PC-9 (cell line): ENCODE measurements at regions not wholly inside any gene's neighbourhood (a gene's known extent, or its start where the extent isn't known, plus 50 kb on each side); places are given as distances from the start of the nearest gene placed in this dataset.

Experiments
- BruUV-seq: library from RNA; stranded (reverse); fragments of 400-500 nt; replicated peaks from 2 replicates; lab custom pipeline; 2021; lab: Mats Ljungman, UMichigan
- CTCF ChIA-PET: fragments of 300-600 bp; sonication (Branson Sonifier 250); formaldehyde crosslinking; loops from one replicate; lab custom pipeline; 2022; ENCODE audit warnings: antibody characterized with exemption; lab: Charles Lee
- POLR2A ChIA-PET: fragments of 300-600 bp; sonication (Branson Sonifier 250); formaldehyde crosslinking; loops from one replicate; lab custom pipeline; 2022; ENCODE audit warnings: antibody characterized with exemption; ENCODE audit not compliant: unreplicated experiment; lab: Charles Lee
- DNase-seq, 2 experiments: peaks; one replicate each; pipeline versions ENCODE4 v3.0.0 to v3.0.0-alpha.2; 2015 to 2022; ENCODE audit warnings: mixed read lengths in 1 of 2
- H2AFZ ChIP-seq: fragments of 200-600 bp; sonication (generic); 2 replicates; pipeline ENCODE4 v1.8.1; 2017; ENCODE audit warnings: antibody characterized with exemption
- H3F3A ChIP-seq: fragments of 200-600 bp; sonication (generic); 2 replicates; pipeline ENCODE4 v1.8.1; 2017; ENCODE audit warnings: antibody characterized with exemption, mild to moderate bottlenecking, low read depth; ENCODE audit not compliant: insufficient read depth
- H3K27ac ChIP-seq: fragments of 200-600 bp; sonication (generic); 2 replicates; pipeline ENCODE4 v1.6.1; 2016; ENCODE audit warnings: mixed run types
- H3K27me3 ChIP-seq: fragments of 200-600 bp; sonication (generic); 2 replicates; pipeline ENCODE4 v1.6.1; 2016; ENCODE audit warnings: low read depth, mixed run types; ENCODE audit not compliant: insufficient read depth
- H3K36me3 ChIP-seq: fragments of 200-600 bp; sonication (generic); 2 replicates; pipeline ENCODE4 v1.6.1; 2016; ENCODE audit warnings: low read depth, mixed run types
- H3K4me1 ChIP-seq: fragments of 200-600 bp; sonication (generic); replicated peaks from 2 replicates; pipeline ENCODE4 v1.6.1; 2016; ENCODE audit warnings: mixed run types; ENCODE audit not compliant: insufficient read depth
- H3K4me2 ChIP-seq: fragments of 200-600 bp; sonication (generic); 2 replicates; pipeline ENCODE4 v1.6.1; 2017; ENCODE audit warnings: mixed run types
- H3K4me3 ChIP-seq: fragments of 200-600 bp; sonication (generic); 2 replicates; pipeline ENCODE4 v1.6.1; 2016; ENCODE audit warnings: mixed run types
- H3K79me2 ChIP-seq: fragments of 200-600 bp; sonication (generic); 2 replicates; pipeline ENCODE4 v1.6.1; 2017; ENCODE audit warnings: low read depth, mixed run types
- H3K9me2 ChIP-seq: fragments of 200-600 bp; sonication (generic); 2 replicates; pipeline ENCODE4 v1.8.1; 2017; ENCODE audit warnings: mild to moderate bottlenecking; ENCODE audit not compliant: insufficient read depth
- H3K9me3 ChIP-seq: fragments of 200-600 bp; sonication (generic); 2 replicates; pipeline ENCODE4 v1.8.1; 2016; ENCODE audit warnings: low read depth; ENCODE audit not compliant: insufficient read depth
- H4K20me1 ChIP-seq: fragments of 200-600 bp; sonication (generic); 2 replicates; pipeline ENCODE4 v1.8.1; 2017; ENCODE audit not compliant: insufficient read depth
- EZH2 ChIP-seq: fragments of 200-600 bp; sonication (generic); IDR thresholded peaks from 2 replicates; pipeline ENCODE4 v1.8.0; 2017; ENCODE audit warnings: antibody characterized with exemption, low read depth
- intact Hi-C: fragments of 100-400 bp; cut with micrococcal nuclease; formaldehyde crosslinking; loops from one replicate; pipeline ENCODE4 v1.10.0; 2022; ENCODE audit not compliant: unreplicated experiment
- TF ChIP-seq, protein P1 (sequence below): fragments of 200-600 bp; sonication (generic); conservative IDR thresholded peaks from 2 replicates; pipeline ENCODE4 v1.6.1; 2017; ENCODE audit warnings: mixed run types, antibody characterized with exemption, mild to moderate bottlenecking, moderate library complexity

DNA sequence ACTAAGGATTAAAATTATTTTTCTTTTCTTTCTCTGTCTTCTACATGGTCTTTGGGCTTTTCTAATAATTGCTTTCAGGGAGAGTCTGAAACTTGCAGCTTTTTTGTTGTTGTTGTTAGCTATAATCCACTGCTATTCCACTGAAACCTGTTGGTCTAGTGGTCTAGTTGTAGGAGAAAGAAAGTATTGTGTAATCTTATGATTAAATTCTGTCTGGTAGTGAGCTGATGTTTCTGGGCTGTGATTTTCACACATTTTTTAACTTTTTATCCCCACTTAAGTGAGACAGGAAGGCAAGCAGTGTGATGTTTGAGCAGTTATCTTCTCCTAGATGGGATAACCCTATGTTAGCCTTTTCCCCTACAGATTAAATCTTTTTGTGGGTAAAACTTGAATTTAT, 825.2 kb downstream of the PCDH7 start:
- no peak for TF ChIP-seq EZH2
- TF ChIP-seq, protein P1, sequence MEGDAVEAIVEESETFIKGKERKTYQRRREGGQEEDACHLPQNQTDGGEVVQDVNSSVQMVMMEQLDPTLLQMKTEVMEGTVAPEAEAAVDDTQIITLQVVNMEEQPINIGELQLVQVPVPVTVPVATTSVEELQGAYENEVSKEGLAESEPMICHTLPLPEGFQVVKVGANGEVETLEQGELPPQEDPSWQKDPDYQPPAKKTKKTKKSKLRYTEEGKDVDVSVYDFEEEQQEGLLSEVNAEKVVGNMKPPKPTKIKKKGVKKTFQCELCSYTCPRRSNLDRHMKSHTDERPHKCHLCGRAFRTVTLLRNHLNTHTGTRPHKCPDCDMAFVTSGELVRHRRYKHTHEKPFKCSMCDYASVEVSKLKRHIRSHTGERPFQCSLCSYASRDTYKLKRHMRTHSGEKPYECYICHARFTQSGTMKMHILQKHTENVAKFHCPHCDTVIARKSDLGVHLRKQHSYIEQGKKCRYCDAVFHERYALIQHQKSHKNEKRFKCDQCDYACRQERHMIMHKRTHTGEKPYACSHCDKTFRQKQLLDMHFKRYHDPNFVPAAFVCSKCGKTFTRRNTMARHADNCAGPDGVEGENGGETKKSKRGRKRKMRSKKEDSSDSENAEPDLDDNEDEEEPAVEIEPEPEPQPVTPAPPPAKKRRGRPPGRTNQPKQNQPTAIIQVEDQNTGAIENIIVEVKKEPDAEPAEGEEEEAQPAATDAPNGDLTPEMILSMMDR: no peak
- POLR2A ChIA-PET: no interaction called here
- no peaks in the 10 kb centered on the region for H4K20me1 ChIP-seq
- no peaks in the 10 kb centered on the region; the same call in 1 of the 2 replicates for H3K9me2 ChIP-seq
- intact Hi-C loops: no loop called here
- no peak for DNase-seq
- H3K27me3 ChIP-seq: no peaks in the 10 kb centered on the region
- H3K4me3 ChIP-seq: no peak overlapping the region
- no peak overlapping the region for H2AFZ ChIP-seq
- H3K27ac ChIP-seq: no peak overlapping the region
- no peaks in the 10 kb centered on the region for H3K9me3 ChIP-seq
- CTCF ChIA-PET: no interaction called here
- H3F3A ChIP-seq: no peaks in the 10 kb centered on the region
- H3K4me1 ChIP-seq: no peaks in the 10 kb centered on the region
- BruUV-seq: no TSS peak
- H3K4me2 ChIP-seq: no peak overlapping the region
- H3K79me2 ChIP-seq: no peaks in the 10 kb centered on the region
- H3K36me3 ChIP-seq: no peaks in the 10 kb centered on the region

DNA sequence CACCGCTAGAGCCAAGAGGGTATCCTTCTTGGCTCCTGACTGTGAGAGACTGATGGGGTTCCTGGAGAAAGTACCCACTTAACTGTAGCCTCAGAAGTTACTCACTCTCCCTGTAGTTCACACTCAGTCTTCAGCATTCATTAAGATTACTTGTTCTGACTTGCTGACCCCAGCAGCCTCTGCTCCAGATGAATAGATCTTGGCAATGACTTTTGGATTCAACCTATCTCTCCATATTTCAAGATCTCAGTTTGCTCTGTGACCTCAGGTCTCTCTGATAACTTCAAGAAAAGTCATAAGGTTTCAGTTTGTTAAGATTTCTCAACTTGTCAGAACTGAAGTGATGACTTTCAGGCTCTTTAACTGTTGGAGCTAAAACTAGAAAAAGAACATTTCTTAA, 825.6 kb downstream of the PCDH7 start:
- H3K4me2 ChIP-seq: no peak overlapping the region
- no peak overlapping the region for H3K27ac ChIP-seq
- H2AFZ ChIP-seq: no peak overlapping the region
- DNase-seq: no peak
- H3K4me1 ChIP-seq: no peaks in the 10 kb centered on the region
- intact Hi-C loops: no loop called here
- no peak overlapping the region for H3K4me3 ChIP-seq
- no peaks in the 10 kb centered on the region for H3K79me2 ChIP-seq
- no peaks in the 10 kb centered on the region for H3K9me3 ChIP-seq
- CTCF ChIA-PET: no interaction called here
- no peaks in the 10 kb centered on the region for H3K36me3 ChIP-seq
- TF ChIP-seq, protein P1: no peak
- TF ChIP-seq EZH2: no peak
- H3K27me3 ChIP-seq: no peaks in the 10 kb centered on the region
- H4K20me1 ChIP-seq: no peaks in the 10 kb centered on the region
- no peaks in the 10 kb centered on the region for H3F3A ChIP-seq
- POLR2A ChIA-PET: no interaction called here
- H3K9me2 ChIP-seq: no peaks in the 10 kb centered on the region; the same call in 1 of the 2 replicates
- no TSS peak for BruUV-seq

DNA sequence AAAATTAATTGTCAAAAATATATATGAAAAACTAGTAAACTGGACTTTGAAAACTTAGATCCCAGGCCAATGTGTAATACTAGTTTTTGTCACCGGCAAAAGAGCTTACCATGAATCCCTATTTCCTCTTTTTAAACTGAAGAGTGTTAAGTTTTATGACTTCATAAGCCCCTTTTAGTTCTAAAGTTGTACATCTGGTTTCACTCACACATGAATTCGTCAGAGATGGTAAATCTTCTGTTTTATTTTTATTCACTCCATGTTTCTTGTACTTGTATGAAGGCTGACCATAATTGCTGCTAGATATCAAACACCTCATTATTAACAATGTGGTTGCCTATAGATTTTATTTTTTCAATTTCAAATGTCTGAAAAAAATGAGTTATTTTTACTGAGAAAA, 827.9 kb downstream of the PCDH7 start:
- no peaks in the 10 kb centered on the region for H3K9me2 ChIP-seq
- ChIA-PET CTCF (no interaction called here), POLR2A (no interaction called here)
- BruUV-seq: no TSS peak
- intact Hi-C loops: no loop called here
- no peaks in the 10 kb centered on the region for H4K20me1 ChIP-seq
- H3K4me3 ChIP-seq: no peak overlapping the region
- no peak overlapping the region for H2AFZ ChIP-seq
- no peak for DNase-seq
- no peaks in the 10 kb centered on the region for H3K36me3 ChIP-seq
- TF ChIP-seq, protein P1: no peak
- no peak for TF ChIP-seq EZH2
- H3K4me2 ChIP-seq: no peak overlapping the region
- H3K27ac ChIP-seq: no peak overlapping the region
- H3K9me3 ChIP-seq: no peaks in the 10 kb centered on the region
- H3K27me3 ChIP-seq: no peaks in the 10 kb centered on the region
- no peaks in the 10 kb centered on the region for H3K4me1 ChIP-seq
- no peaks in the 10 kb centered on the region for H3F3A ChIP-seq
- H3K79me2 ChIP-seq: no peaks in the 10 kb centered on the region
